MM.1S (cell line): ENCODE measurements at regions not wholly inside any gene's neighbourhood (a gene's known extent, or its start where the extent isn't known, plus 50 kb on each side); places are given as distances from the start of the nearest gene placed in this dataset.
"Not testable (repeated sequence)": the region's sequence is repeated elsewhere in the genome, so short reads cannot be mapped to it uniquely, and the experiment has no call there.

Experiments
- CTCF ChIP-seq: fragments of 300-600 bp; sonication (generic); IDR thresholded peaks from 2 replicates; pipeline ENCODE4 v1.5.1; 2016; ENCODE audit warnings: antibody characterized with exemption, low read length, mixed read lengths
- EZH2 ChIP-seq: fragments of 300-600 bp; sonication (generic); optimal IDR thresholded peaks from 2 replicates; pipeline ENCODE3; 2017; ENCODE audit warnings: low read depth, mild to moderate bottlenecking, antibody characterized with exemption, low read length, mixed read lengths
- EZH2phosphoT487 ChIP-seq: fragments of 300-600 bp; sonication (generic); IDR thresholded peaks from 2 replicates; pipeline ENCODE4 v1.6.1; 2018; ENCODE audit warnings: antibody characterized with exemption, low read length

GRCh38 chr9:86565603-86566002 lies 211.4 kb upstream of the TUT7 start:
- TF ChIP-seq CTCF, EZH2, EZH2phosphoT487: not testable (repeated sequence)
